ENCODE measurements at regions not wholly inside any gene's neighbourhood (a gene's known extent, or its start where the extent isn't known, plus 50 kb on each side); places are given as distances from the start of the nearest gene placed in this dataset.
"Not testable (repeated sequence)": the region's sequence is repeated elsewhere in the genome, so short reads cannot be mapped to it uniquely, and the experiment has no call there.

- Histone ChIP-seq H3K18ac (ENCODE audit: low read depth, low read length) (no peak overlapping the region), H2BK120ac (ENCODE audit: low read depth, low read length) (0 out of 2 replicates have a peak overlapping the region, but pooled peaks have one; percentile 4), H2BK5ac (ENCODE audit: low read depth, low read length, poor library complexity, severe bottlenecking) (no peak overlapping the region), H2AK9ac (replicated peaks; ENCODE audit: low read depth, low read length, poor library complexity) (no peak overlapping the region), H3K56ac (ENCODE audit: extremely low read depth, insufficient read depth, low read length) (no peak overlapping the region), H2BK15ac (ENCODE audit: low read depth, low read length) (no peak overlapping the region), H4K5ac (ENCODE audit: low read depth, low read length) (no peak overlapping the region), H3K9me1 (ENCODE audit: insufficient read depth, low read length) (no peaks in the 10 kb centered on the region), H3K4me1 (ENCODE audit: control insufficient read depth, insufficient read depth, low read length) (no peaks in the 10 kb centered on the region), H2AFZ (replicated peaks; ENCODE audit: low read length, poor library complexity) (no peak overlapping the region), H4K20me1 (ENCODE audit: insufficient read depth, low read length) (no peaks in the 10 kb centered on the region), H4K91ac (ENCODE audit: insufficient read depth, low read depth, low read length) (no peak overlapping the region), H3K9me3 (ENCODE audit: control insufficient read depth, insufficient read depth, low read length) (peaks cover 23% of the 10 kb centered on the region), H3K14ac (replicated peaks; ENCODE audit: low read depth, low read length) (no peak overlapping the region), H3K4me3 (ENCODE audit: insufficient read depth, low read depth, low read length) (no peak overlapping the region), H2AK5ac (ENCODE audit: low read depth, low read length) (no peak overlapping the region), H3K4me2 (ENCODE audit: low read depth, low read length) (no peak overlapping the region), H3K79me1 (ENCODE audit: low read depth in 1 of 2, low read length in 2 of 2) (no peaks in the 10 kb centered on the region), H3K36me3 (ENCODE audit: control insufficient read depth, insufficient read depth, low read length) (no peaks in the 10 kb centered on the region), H3K23ac (ENCODE audit: low read depth, low read length) (no peak overlapping the region), H2BK20ac (ENCODE audit: low read depth, low read length) (no peak overlapping the region), H3K27ac (ENCODE audit: insufficient read depth, low read length) (no peak overlapping the region), H3K4ac (ENCODE audit: low read depth, low read length) (no peak overlapping the region), H4K8ac (ENCODE audit: low read depth in 2 of 2, low read length in 2 of 2) (no peak overlapping the region), H3K27me3 (ENCODE audit: control insufficient read depth, insufficient read depth, low read length) (no peaks in the 10 kb centered on the region), H3K9ac (ENCODE audit: low read depth, low read length) (no peak overlapping the region)
- ChIA-PET POLR2A (ENCODE audit: unreplicated experiment) (no interaction called here), CTCF (no interaction called here)
- TF ChIP-seq ELK1 (IDR thresholded peaks at IDR 0.05; ENCODE audit: borderline replicate concordance, low read depth, low read length) (no peak), FOS (IDR thresholded peaks at IDR 0.05; ENCODE audit: low read depth, low read length) (no peak)
- dilution Hi-C loops (cut with HindIII; ENCODE audit: low sequenced_read_pairs, unreplicated experiment): no loop called here
- BruUV-seq (replicated peaks): no TSS peak
- DNase-seq: no peak
- no CpG with 5 or more reads among the region's 2 CpGs for WGBS, 2 experiments (ENCODE audit: extremely low coverage in 2 of 2, insufficient read length in 1 of 2)
- ATAC-seq (ENCODE audit: low read depth): no peak
- intact Hi-C loops (cut with micrococcal nuclease): no loop called here
- in situ Hi-C loops (cut with MboI; ENCODE audit: low sequenced_read_pairs): no loop called here
These were observed 101.0 kb downstream of the FAM114A2 start for GRCh38 chr5:153937661-153938060.

- H3K4me1 ChIP-seq (ENCODE audit: control insufficient read depth, insufficient read depth, low read length); H3K27ac ChIP-seq (ENCODE audit: insufficient read depth, low read length); H3K23ac ChIP-seq (ENCODE audit: low read depth, low read length); H3K56ac ChIP-seq (ENCODE audit: extremely low read depth, insufficient read depth, low read length); dilution Hi-C loops (cut with HindIII; ENCODE audit: low sequenced_read_pairs, unreplicated experiment); H3K36me3 ChIP-seq (ENCODE audit: control insufficient read depth, insufficient read depth, low read length); H3K18ac ChIP-seq (ENCODE audit: low read depth, low read length); H2BK120ac ChIP-seq (ENCODE audit: low read depth, low read length); BruUV-seq (replicated peaks); H4K20me1 ChIP-seq (ENCODE audit: insufficient read depth, low read length); intact Hi-C loops (cut with micrococcal nuclease); H3K27me3 ChIP-seq (ENCODE audit: control insufficient read depth, insufficient read depth, low read length); POLR2A ChIA-PET (ENCODE audit: unreplicated experiment); H2BK20ac ChIP-seq (ENCODE audit: low read depth, low read length); H3K79me1 ChIP-seq (ENCODE audit: low read depth in 1 of 2, low read length in 2 of 2); H2BK5ac ChIP-seq (ENCODE audit: low read depth, low read length, poor library complexity, severe bottlenecking); H4K5ac ChIP-seq (ENCODE audit: low read depth, low read length); H2AK9ac ChIP-seq (replicated peaks; ENCODE audit: low read depth, low read length, poor library complexity); H2BK15ac ChIP-seq (ENCODE audit: low read depth, low read length); ATAC-seq (ENCODE audit: low read depth); H3K4me3 ChIP-seq (ENCODE audit: insufficient read depth, low read depth, low read length); H3K14ac ChIP-seq (replicated peaks; ENCODE audit: low read depth, low read length); H3K9ac ChIP-seq (ENCODE audit: low read depth, low read length); DNase-seq; H3K4ac ChIP-seq (ENCODE audit: low read depth, low read length); H2AK5ac ChIP-seq (ENCODE audit: low read depth, low read length); H4K91ac ChIP-seq (ENCODE audit: insufficient read depth, low read depth, low read length); H3K4me2 ChIP-seq (ENCODE audit: low read depth, low read length); H2AFZ ChIP-seq (replicated peaks; ENCODE audit: low read length, poor library complexity); H4K8ac ChIP-seq (ENCODE audit: low read depth in 2 of 2, low read length in 2 of 2); H3K9me1 ChIP-seq (ENCODE audit: insufficient read depth, low read length); in situ Hi-C loops (cut with MboI; ENCODE audit: low sequenced_read_pairs): not testable (repeated sequence)
- WGBS, 2 experiments (ENCODE audit: extremely low coverage in 2 of 2, insufficient read length in 1 of 2): no CpG with 5 or more reads among the region's 2 CpGs
- CTCF ChIA-PET: interaction anchor here (0.7 kb wide), 1 partner anchor 276 kb away, joined by 3 read pairs; no protein-coding TSS in a partner anchor
- H3K9me3 ChIP-seq (ENCODE audit: control insufficient read depth, insufficient read depth, low read length): peaks cover 10% of the 10 kb centered on the region
These were observed 103.6 kb downstream of the FAM114A2 start for GRCh38 chr5:153935151-153935550.

All from IMR-90 (cell line).